Brain microvascular endothelial cell (primary cell): ENCODE measurements at regions not wholly inside any gene's neighbourhood (a gene's known extent, or its start where the extent isn't known, plus 50 kb on each side); places are given as distances from the start of the nearest gene placed in this dataset.

ENCODE experiments used
- DNase-seq: peaks from one replicate; pipeline ENCODE4 v3.0.0-alpha.2; 2020
- H3K27ac ChIP-seq: fragments of 250-450 bp; sonication (Bioruptor Pico); 2 replicates; pipeline ENCODE4 v1.5.1; 2020; ENCODE audit warnings: mild to moderate bottlenecking, moderate library complexity
- H3K27me3 ChIP-seq: fragments of 250-450 bp; sonication (Bioruptor Pico); replicated peaks from 2 replicates; pipeline ENCODE4 v1.5.1; 2020; ENCODE audit warnings: mild to moderate bottlenecking
- H3K36me3 ChIP-seq: fragments of 250-450 bp; sonication (Bioruptor Pico); replicated peaks from 2 replicates; pipeline ENCODE4 v1.5.1; 2020; ENCODE audit warnings: mild to moderate bottlenecking
- H3K4me3 ChIP-seq: 2 replicates; pipeline ENCODE4 v1.5.1; 2011; ENCODE audit warnings: low read depth, mild to moderate bottlenecking, control low read depth, low read length, moderate library complexity
- in situ Hi-C: cut with HindIII; loops from 2 replicates; pipeline ENCODE4 v1.10.0; 2017; ENCODE audit warnings: low sequenced_read_pairs, low pct_ligation_motif_present
- TF ChIP-seq, protein P1 (sequence below): IDR thresholded peaks from 2 replicates; pipeline ENCODE4 v1.5.1; 2011; ENCODE audit warnings: low read depth, mild to moderate bottlenecking, moderate library complexity, low read length, control low read depth, inconsistent platforms; ENCODE audit errors: missing control alignments

DNA sequence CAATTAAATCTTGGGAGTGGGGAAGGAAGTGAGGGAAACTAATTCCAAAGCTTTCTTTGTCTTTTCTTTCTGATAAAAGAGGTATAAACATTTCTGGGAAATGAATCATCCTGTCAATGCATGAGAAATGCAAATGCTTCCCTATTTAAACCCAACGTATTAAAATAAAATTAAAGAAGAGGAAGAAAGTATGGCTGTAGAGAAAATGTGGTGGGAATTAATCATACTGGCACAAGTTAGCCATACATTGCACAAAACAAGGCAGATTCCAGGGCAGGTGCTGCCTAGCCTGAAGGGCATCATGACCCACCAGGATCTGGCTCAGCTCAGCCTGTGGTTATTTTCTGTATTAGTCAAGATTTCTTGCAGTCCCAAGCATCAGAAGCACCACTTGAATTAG, 338.0 kb downstream of the NYAP2 start:
- in situ Hi-C loops, result no loop called here
- H3K4me3 ChIP-seq, result no peak overlapping the region
- DNase-seq, result no peak
- no peaks in the 10 kb centered on the region for H3K36me3 ChIP-seq
- no peaks in the 10 kb centered on the region for H3K27me3 ChIP-seq
- TF ChIP-seq, protein P1, sequence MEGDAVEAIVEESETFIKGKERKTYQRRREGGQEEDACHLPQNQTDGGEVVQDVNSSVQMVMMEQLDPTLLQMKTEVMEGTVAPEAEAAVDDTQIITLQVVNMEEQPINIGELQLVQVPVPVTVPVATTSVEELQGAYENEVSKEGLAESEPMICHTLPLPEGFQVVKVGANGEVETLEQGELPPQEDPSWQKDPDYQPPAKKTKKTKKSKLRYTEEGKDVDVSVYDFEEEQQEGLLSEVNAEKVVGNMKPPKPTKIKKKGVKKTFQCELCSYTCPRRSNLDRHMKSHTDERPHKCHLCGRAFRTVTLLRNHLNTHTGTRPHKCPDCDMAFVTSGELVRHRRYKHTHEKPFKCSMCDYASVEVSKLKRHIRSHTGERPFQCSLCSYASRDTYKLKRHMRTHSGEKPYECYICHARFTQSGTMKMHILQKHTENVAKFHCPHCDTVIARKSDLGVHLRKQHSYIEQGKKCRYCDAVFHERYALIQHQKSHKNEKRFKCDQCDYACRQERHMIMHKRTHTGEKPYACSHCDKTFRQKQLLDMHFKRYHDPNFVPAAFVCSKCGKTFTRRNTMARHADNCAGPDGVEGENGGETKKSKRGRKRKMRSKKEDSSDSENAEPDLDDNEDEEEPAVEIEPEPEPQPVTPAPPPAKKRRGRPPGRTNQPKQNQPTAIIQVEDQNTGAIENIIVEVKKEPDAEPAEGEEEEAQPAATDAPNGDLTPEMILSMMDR, result no peak
- H3K27ac ChIP-seq, result no peak overlapping the region

DNA sequence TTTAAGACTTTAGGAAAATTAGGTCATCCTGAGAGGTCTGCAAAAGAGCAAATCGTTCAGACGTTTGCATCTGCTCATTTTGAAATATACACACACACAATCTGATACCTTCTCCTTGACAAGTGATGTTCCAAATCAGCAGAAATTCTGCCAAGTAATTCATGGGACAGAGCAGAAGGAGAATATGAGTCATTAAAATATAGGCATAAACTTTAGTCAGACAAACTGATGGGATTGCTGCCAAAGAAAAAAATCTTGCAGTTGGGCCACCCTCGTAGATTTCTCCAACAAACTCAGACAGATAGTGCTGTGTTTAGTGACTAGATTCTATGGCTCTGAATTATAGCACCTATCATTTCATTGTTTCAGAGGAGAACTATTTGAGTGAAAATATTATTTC, 336.3 kb downstream of the NYAP2 start:
- DNase-seq, result peak; percentile 92
- Histone ChIP-seq H3K27ac (no peak overlapping the region), H3K4me3 (no peak overlapping the region), H3K36me3 (no peaks in the 10 kb centered on the region), H3K27me3 (no peaks in the 10 kb centered on the region)
- in situ Hi-C loops, result no loop called here
- TF ChIP-seq, protein P1, result no peak

DNA sequence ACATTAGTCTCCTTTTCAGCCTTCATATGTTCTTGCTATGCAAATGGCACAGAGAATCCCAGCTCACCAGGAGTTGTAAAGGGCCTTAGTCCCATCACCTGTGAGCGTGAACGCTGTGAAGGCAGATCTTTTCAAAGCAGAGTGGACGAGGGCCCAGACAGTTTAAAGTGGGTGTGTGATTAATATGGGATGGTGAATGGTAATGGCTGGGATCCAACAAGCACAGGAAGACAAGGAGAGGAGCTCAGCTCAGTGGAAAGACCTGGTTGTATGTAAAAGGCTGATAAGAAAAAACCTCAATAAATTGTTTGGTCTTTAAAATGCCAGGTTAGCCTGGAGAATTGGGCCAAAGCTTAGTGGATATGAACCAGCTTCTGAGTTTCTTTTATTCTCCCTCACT, 326.2 kb downstream of the NYAP2 start:
- TF ChIP-seq, protein P1, result no peak
- H3K36me3 ChIP-seq, result no peaks in the 10 kb centered on the region
- in situ Hi-C loops, result no loop called here
- DNase-seq, result no peak
- H3K27ac ChIP-seq, result no peak overlapping the region
- no peaks in the 10 kb centered on the region for H3K27me3 ChIP-seq
- H3K4me3 ChIP-seq, result no peak overlapping the region
